Left lung (tissue), 4 donors: ENCODE measurements at regions not wholly inside any gene's neighbourhood (a gene's known extent, or its start where the extent isn't known, plus 50 kb on each side); places are given as distances from the start of the nearest gene placed in this dataset.
A peak's percentile ranks its signal among the peaks of the same experiment; 100 is the strongest.

Source experiments
- ATAC-seq: fragments of 200-7000 bp; cut with Tn5 transposase; one replicate; pipeline ENCODE4 v1.9.1; 2020; ENCODE audit warnings: moderate library complexity
- DNase-seq, 4 donors: peaks; one replicate each; pipeline ENCODE4 v3.0.0-alpha.2; 2013 to 2020
- H3K27ac ChIP-seq, 2 donors: fragments of 200-600 bp; sonication (generic) in 1 of 2; one replicate each; pipeline versions ENCODE4 v1.5.0 to v1.8.0; 2020 to 2021
- H3K27me3 ChIP-seq, 2 donors: fragments of 200-600 bp; sonication (generic) in 1 of 2; one replicate each; pipeline versions ENCODE4 v1.5.0 to v1.8.0; 2020 to 2021
- H3K36me3 ChIP-seq, 2 donors: fragments of 200-600 bp; sonication (generic) in 1 of 2; one replicate each; pipeline versions ENCODE4 v1.5.0 to v1.8.0; 2020 to 2021
- H3K4me1 ChIP-seq, 2 donors: fragments of 200-600 bp; one replicate each; pipeline ENCODE4 v1.8.0; 2021
- H3K4me3 ChIP-seq, 2 donors: fragments of 200-600 bp; sonication (generic) in 1 of 2; one replicate each; pipeline versions ENCODE4 v1.5.0 to v1.8.0; 2020 to 2021; ENCODE audit warnings: mild to moderate bottlenecking in 1 of 2
- H3K9me3 ChIP-seq, 2 donors: fragments of 200-600 bp; sonication (generic) in 1 of 2; one replicate each; pipeline versions ENCODE4 v1.5.0 to v1.8.0; 2020 to 2021
- intact Hi-C, 2 donors: fragments of 100-400 bp; cut with DNase I; formaldehyde crosslinking; loops; one replicate each; pipeline versions ENCODE4 v1.11.2 to v1.14.2; 2022
- TF ChIP-seq, protein P1 (sequence below), 2 donors: fragments of 200-600 bp; sonication (generic) in 1 of 2; IDR thresholded peaks; one replicate each; pipeline versions ENCODE4 v1.5.0 to v1.8.0; 2021; ENCODE audit warnings: antibody characterized with exemption in 2 of 2
- donor health status: DM: no; HTN: yes; CAD: no.
- donor health status: DM: no; HTN: no; CAD: no.

DNA sequence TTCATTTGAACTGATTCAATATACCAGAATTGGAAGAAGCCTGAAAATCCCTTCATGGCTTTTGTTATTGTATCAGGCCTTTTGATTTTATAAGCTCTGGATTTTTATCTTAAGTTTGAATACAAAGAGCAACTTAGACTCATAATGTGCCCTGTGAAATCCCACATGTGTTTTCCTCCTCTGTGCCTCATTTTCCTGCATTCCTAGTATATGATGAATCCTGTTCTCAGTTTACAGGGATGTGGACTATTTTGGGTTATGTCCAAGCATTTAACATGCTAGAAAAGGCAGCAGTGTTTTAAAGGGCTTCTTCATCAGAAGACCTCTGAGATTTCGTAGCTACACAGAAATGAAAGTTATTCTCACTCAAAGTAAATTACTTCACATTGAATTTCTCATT is 455.0 kb downstream of the RFPL4B start:
- peak in 1 of 4 donors; percentile 39 for DNase-seq
- no peak for ATAC-seq
- no peaks in the 10 kb centered on the region for H3K27me3 ChIP-seq
- H3K36me3 ChIP-seq = no peaks in the 10 kb centered on the region
- intact Hi-C loops = no loop called here
- no peak overlapping the region for H3K27ac ChIP-seq
- TF ChIP-seq, protein P1, sequence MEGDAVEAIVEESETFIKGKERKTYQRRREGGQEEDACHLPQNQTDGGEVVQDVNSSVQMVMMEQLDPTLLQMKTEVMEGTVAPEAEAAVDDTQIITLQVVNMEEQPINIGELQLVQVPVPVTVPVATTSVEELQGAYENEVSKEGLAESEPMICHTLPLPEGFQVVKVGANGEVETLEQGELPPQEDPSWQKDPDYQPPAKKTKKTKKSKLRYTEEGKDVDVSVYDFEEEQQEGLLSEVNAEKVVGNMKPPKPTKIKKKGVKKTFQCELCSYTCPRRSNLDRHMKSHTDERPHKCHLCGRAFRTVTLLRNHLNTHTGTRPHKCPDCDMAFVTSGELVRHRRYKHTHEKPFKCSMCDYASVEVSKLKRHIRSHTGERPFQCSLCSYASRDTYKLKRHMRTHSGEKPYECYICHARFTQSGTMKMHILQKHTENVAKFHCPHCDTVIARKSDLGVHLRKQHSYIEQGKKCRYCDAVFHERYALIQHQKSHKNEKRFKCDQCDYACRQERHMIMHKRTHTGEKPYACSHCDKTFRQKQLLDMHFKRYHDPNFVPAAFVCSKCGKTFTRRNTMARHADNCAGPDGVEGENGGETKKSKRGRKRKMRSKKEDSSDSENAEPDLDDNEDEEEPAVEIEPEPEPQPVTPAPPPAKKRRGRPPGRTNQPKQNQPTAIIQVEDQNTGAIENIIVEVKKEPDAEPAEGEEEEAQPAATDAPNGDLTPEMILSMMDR (IDR thresholded peaks at IDR 0.05) = no peak
- peaks cover 0 to 3% of the 10 kb centered on the region in 2 donors for H3K9me3 ChIP-seq
- H3K4me1 ChIP-seq = no peaks in the 10 kb centered on the region
- no peak overlapping the region for H3K4me3 ChIP-seq

DNA sequence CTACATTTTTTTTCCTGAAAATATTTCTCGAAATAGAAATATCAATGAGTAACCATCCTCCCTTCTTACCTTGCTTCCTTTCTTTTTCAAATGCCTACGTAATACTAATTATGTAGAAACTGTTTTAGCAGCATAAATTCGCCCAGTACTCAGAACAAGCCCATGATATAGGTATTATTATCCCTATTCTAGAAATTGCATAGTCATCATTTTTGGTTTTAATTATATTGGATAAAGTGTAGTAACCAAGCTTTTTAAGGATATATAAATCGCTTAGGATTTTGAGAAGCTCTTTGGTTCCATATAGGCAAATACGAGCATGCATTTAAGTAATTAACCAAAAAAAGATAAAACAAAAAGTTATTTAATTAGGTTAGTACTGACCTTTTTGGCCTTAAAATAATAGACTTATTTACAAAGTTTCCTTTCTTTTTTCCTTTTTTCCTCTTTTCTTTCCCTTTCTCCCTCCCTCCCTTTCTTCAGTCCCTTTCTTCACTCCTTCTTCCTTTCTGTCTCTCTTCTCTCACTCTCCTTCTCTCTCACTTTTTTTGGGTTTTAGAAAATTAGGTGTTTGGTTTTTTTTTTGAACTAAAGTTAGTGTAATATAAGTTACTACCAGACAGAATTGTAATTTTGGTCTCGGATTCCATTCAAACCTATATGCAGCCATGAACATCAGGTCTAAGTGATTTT is 457.7 kb downstream of the RFPL4B start:
- Histone ChIP-seq H3K36me3 (no peaks in the 10 kb centered on the region), H3K27ac (no peak overlapping the region), H3K4me1 (no peaks in the 10 kb centered on the region), H3K27me3 (no peaks in the 10 kb centered on the region), H3K9me3 (no peaks in the 10 kb centered on the region), H3K4me3 (no peak overlapping the region)
- DNase-seq = no peak
- intact Hi-C loops = no loop called here
- TF ChIP-seq, protein P1 (IDR thresholded peaks at IDR 0.05) = no peak
- no peak for ATAC-seq

DNA sequence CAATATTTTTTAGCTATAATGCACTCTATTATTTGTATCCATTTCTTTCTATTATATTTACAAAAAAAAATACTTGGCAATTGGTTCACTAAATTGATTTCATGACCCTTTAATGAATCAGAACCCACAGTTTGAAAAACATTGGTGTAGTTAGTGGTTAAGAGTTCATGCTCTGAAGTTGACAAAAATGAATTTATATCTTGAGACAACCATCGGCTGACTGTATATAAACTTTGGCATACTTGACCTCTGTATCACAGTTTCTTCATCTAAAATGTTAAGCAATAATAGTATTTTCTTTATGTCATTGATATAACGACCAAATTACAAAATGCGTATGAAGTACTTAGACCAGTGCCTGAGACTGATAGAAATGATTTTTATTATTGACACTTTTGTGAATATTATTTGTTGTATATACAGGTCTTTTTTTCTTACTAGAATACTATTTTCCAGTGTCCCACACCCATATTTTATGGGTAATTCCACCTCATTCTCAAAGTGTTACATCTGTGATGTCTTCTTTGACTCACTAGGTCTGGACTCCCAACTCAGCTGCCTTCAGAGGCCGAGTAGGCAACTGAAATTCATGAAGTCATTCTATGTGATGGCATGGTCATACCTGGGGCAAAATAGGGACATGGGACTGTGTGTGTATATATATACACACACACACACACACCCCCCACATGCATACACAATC is 459.2 kb downstream of the RFPL4B start:
- H3K9me3 ChIP-seq = no peaks in the 10 kb centered on the region
- H3K4me1 ChIP-seq = no peaks in the 10 kb centered on the region
- intact Hi-C loops = no loop called here
- no peak overlapping the region for H3K4me3 ChIP-seq
- no peaks in the 10 kb centered on the region for H3K36me3 ChIP-seq
- no peaks in the 10 kb centered on the region for H3K27me3 ChIP-seq
- H3K27ac ChIP-seq = no peak overlapping the region
- DNase-seq (no peak), ATAC-seq (no peak)
- TF ChIP-seq, protein P1 (IDR thresholded peaks at IDR 0.05) = no peak

DNA sequence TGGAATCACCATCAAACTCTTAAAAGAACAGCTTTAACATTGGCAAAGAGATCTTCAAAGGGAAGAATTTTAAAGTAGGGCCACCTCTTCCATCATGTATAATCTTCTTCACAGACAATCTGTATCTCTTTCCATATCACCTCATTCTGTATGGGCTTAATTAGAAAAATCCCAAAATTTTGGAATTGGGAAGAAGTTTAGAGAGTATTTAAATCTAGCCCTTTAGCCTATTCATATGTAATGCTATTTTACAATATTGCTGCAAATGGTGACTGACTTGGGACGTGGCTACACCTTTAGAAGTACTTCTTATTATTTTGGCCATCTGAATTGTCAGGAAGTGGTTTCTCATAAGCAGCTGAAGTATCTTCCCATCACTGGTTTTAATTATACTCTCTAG is 474.3 kb downstream of the RFPL4B start:
- intact Hi-C loops = no loop called here
- H3K27me3 ChIP-seq = no peaks in the 10 kb centered on the region
- H3K36me3 ChIP-seq = no peaks in the 10 kb centered on the region
- TF ChIP-seq, protein P1 (IDR thresholded peaks at IDR 0.05) = no peak
- H3K4me3 ChIP-seq = no peak overlapping the region
- no peaks in the 10 kb centered on the region for H3K4me1 ChIP-seq
- ATAC-seq = no peak
- H3K9me3 ChIP-seq = no peaks in the 10 kb centered on the region
- H3K27ac ChIP-seq = no peak overlapping the region
- DNase-seq = no peak

DNA sequence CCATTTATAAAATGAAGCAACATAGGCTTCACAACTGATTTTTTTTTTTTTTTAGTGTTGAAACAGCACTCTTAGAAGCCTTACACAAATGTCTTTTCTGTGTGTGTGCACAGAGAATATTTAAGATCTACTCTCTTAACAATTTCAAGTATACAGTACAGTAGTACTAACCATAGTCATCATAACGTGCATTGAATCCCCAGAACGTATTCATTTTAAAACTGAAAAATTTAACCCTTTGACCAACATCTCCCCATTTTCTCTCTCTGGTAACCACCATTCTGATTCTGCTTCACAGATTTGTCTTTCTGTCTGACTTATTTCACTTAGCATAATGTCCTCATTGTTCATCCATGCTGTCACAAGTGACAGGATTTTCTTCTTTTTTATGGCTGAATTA is 475.6 kb downstream of the RFPL4B start:
- no peaks in the 10 kb centered on the region for H3K27me3 ChIP-seq
- H3K27ac ChIP-seq = no peak overlapping the region
- H3K4me1 ChIP-seq = no peaks in the 10 kb centered on the region
- H3K36me3 ChIP-seq = no peaks in the 10 kb centered on the region
- intact Hi-C loops = no loop called here
- no peak for DNase-seq
- H3K9me3 ChIP-seq = no peaks in the 10 kb centered on the region
- TF ChIP-seq, protein P1 (IDR thresholded peaks at IDR 0.05) = no peak
- no peak for ATAC-seq
- no peak overlapping the region for H3K4me3 ChIP-seq
